Type B pancreatic cell (in vitro differentiated cells): ENCODE measurements at regions not wholly inside any gene's neighbourhood (a gene's known extent, or its start where the extent isn't known, plus 50 kb on each side); places are given as distances from the start of the nearest gene placed in this dataset.

Source experiments
- DNase-seq: peaks from one replicate; pipeline ENCODE4 v3.0.0; 2021; ENCODE audit warnings: mixed read lengths; ENCODE audit not compliant: unreplicated experiment; ENCODE audit errors: extremely low spot score
- H3K27ac Mint-ChIP-seq: 2 replicates; pipeline ENCODE4 v1.8.0; 2021; ENCODE audit warnings: mild to moderate bottlenecking, mixed read lengths
- H3K27me3 Mint-ChIP-seq: 2 replicates; pipeline ENCODE4 v1.8.0; 2021; ENCODE audit warnings: mixed read lengths
- H3K36me3 Mint-ChIP-seq: 2 replicates; pipeline ENCODE4 v1.8.0; 2021; ENCODE audit warnings: mixed read lengths
- H3K4me1 Mint-ChIP-seq: one replicate; pipeline ENCODE4 v1.8.0; 2021; ENCODE audit warnings: mixed read lengths; ENCODE audit not compliant: unreplicated experiment
- H3K4me3 Mint-ChIP-seq: 2 replicates; pipeline ENCODE4 v1.8.0; 2021; ENCODE audit warnings: mild to moderate bottlenecking, mixed read lengths
- H3K9me3 Mint-ChIP-seq: 2 replicates; pipeline ENCODE4 v1.8.0; 2021; ENCODE audit warnings: mixed read lengths
- TF ChIP-seq, protein P1 (sequence below): fragments of 200-600 bp; sonication (generic); conservative IDR thresholded peaks from 2 replicates; pipeline ENCODE4 v1.5.0; 2021; ENCODE audit warnings: antibody characterized with exemption, mild to moderate bottlenecking

DNA sequence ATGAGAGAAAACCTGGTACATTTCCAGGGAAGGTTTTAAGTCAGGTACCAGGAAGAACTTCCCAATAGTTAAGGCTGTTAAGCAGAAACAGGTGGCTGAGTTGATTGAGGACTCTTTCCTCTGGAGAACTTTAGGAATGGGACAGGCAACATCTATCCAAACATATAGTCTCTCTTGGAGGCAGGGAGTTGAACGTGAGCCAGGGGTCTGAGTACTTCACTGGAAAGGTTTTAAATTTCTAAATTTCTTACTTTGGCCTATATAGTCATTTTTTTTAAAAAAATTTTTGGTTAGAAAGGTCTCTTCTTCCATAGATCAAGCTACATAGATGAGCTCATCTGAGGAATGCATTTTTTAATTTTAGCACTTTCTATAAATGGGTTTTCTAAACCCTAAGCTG is 261.4 kb upstream of the TCF4 start:
- TF ChIP-seq, protein P1, sequence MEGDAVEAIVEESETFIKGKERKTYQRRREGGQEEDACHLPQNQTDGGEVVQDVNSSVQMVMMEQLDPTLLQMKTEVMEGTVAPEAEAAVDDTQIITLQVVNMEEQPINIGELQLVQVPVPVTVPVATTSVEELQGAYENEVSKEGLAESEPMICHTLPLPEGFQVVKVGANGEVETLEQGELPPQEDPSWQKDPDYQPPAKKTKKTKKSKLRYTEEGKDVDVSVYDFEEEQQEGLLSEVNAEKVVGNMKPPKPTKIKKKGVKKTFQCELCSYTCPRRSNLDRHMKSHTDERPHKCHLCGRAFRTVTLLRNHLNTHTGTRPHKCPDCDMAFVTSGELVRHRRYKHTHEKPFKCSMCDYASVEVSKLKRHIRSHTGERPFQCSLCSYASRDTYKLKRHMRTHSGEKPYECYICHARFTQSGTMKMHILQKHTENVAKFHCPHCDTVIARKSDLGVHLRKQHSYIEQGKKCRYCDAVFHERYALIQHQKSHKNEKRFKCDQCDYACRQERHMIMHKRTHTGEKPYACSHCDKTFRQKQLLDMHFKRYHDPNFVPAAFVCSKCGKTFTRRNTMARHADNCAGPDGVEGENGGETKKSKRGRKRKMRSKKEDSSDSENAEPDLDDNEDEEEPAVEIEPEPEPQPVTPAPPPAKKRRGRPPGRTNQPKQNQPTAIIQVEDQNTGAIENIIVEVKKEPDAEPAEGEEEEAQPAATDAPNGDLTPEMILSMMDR, result no peak
- Mint-ChIP-seq H3K36me3 (no peaks in the 10 kb centered on the region), H3K4me3 (no peak overlapping the region), H3K27ac (no peak overlapping the region), H3K4me1 (peaks cover 6% of the 10 kb centered on the region), H3K27me3 (no peaks in the 10 kb centered on the region), H3K9me3 (no peaks in the 10 kb centered on the region)
- no peak for DNase-seq

DNA sequence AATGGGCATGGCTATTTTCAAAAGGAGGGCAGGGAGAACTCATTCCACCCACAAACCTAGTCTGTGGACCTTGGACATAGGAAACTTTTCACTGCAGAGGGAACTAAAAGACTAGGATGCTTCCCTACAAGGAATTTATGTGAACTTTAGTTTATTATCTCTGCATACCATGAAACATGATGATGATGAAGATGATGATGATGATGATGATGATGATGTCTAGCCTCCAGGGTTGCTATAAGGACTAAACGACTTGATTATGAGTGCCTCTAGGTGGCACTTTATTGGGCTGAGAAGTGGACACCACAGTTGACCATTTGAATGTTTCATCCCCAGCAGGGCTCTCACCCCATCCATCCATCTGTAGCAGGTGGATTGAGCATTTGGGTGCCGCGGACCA is 260.0 kb upstream of the TCF4 start:
- H3K4me1 Mint-ChIP-seq, result peaks cover 15% of the 10 kb centered on the region
- TF ChIP-seq, protein P1, result no peak
- no peak overlapping the region for H3K27ac Mint-ChIP-seq
- no peaks in the 10 kb centered on the region for H3K9me3 Mint-ChIP-seq
- no peaks in the 10 kb centered on the region for H3K36me3 Mint-ChIP-seq
- no peak overlapping the region for H3K4me3 Mint-ChIP-seq
- H3K27me3 Mint-ChIP-seq, result no peaks in the 10 kb centered on the region
- DNase-seq, result no peak

DNA sequence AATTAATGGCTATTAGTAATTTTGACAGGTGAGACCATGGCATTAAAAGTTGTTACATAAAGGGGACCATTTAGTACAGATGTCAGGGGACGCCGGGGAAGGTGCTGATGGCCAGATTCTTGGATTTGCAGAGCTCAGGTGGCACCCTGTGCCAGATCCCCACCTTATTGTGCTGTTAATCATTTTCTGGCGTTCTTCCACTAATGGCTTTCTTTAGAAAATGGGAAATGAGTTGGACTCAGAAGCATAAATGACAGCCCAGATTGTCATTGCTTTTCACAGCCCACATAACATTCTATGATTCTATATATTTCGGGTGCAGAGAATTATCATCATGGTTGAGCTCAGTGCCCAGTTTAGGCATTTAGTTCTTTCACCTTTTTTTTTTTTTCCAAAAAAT is 257.2 kb upstream of the TCF4 start:
- Mint-ChIP-seq H3K4me3 (no peak overlapping the region), H3K9me3 (no peaks in the 10 kb centered on the region), H3K36me3 (no peaks in the 10 kb centered on the region), H3K27me3 (no peaks in the 10 kb centered on the region), H3K27ac (no peak overlapping the region), H3K4me1 (peaks cover 15% of the 10 kb centered on the region)
- no peak for DNase-seq
- TF ChIP-seq, protein P1, result no peak

DNA sequence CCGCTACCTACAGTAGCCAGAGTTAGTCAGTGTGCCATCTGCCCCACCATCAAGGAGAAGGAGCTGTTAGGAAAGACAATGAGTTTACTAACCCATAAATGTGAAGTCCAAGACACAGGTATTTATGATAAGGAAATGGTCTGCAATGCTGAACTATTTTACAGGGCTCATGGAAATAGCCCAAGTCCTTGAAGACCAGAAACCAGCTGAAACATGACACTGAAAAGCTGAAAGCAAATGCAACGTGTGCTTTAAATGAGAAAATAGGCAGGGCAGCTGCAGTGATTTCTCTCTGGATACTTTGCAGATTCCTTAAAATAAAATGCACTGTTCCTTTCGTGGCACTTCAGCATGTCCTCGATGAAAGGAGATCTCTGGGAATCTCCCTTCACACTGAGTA is 256.4 kb upstream of the TCF4 start:
- Mint-ChIP-seq H3K27ac (no peak overlapping the region), H3K27me3 (no peaks in the 10 kb centered on the region), H3K4me1 (peaks cover 15% of the 10 kb centered on the region), H3K4me3 (no peak overlapping the region), H3K36me3 (peaks cover 5% of the 10 kb centered on the region), H3K9me3 (peaks cover 5% of the 10 kb centered on the region)
- DNase-seq, result no peak
- TF ChIP-seq, protein P1, result no peak

DNA sequence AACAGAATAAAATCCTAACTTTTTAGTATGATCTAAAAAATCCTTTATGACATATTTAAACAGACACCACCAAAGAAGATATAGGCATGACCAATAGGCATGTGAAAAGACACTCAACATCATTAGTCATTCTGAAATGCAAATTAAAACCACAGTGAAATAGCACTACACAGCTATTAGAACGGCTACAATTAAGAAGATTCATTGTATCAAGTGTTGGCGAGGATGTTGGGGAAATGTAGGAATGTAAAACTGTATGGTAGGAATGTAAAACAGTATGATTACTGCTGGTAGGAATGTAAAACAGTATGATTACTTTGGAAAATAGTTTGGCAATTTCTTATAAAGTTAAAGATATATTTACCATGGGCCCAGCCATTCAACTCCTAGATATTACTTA is 253.3 kb upstream of the TCF4 start:
- H3K4me3 Mint-ChIP-seq, result no peak overlapping the region
- TF ChIP-seq, protein P1, result no peak
- H3K27me3 Mint-ChIP-seq, result no peaks in the 10 kb centered on the region
- peaks cover 5% of the 10 kb centered on the region for H3K36me3 Mint-ChIP-seq
- peaks cover 9% of the 10 kb centered on the region for H3K4me1 Mint-ChIP-seq
- no peak overlapping the region for H3K27ac Mint-ChIP-seq
- peaks cover 12% of the 10 kb centered on the region for H3K9me3 Mint-ChIP-seq
- no peak for DNase-seq

DNA sequence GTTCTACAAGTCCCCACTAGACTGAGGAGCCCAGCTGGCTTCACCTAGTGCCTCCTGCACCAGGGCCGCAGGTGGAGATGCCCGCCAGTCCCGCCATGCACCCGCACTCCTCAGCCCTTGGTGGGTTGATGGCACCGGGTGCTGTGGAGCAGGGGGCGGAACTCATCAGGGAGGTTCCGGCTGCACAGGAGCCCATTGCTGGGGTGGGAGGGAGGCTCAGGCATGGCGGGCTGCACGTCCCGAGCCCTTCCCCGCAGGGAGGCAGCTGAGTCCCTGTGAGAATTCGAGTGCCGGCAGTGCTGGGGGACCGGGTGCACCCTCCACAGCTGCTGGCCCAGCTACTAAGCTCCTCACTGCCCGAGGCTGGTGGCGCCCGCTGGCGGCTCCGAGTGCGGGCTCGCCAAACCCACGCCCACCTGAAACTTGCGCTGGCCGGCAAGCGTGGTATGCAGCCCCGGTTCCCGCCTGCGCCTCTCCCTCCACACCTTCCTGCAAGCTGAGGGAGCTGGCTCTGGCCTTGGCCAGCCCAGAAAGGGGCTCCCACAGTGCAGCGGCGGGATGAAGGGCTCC is 252.7 kb upstream of the TCF4 start:
- TF ChIP-seq, protein P1, result no peak
- Mint-ChIP-seq H3K4me3 (no peak overlapping the region), H3K27me3 (no peaks in the 10 kb centered on the region), H3K9me3 (peaks cover 12% of the 10 kb centered on the region), H3K36me3 (peaks cover 5% of the 10 kb centered on the region), H3K4me1 (peaks cover 9% of the 10 kb centered on the region), H3K27ac (no peak overlapping the region)
- DNase-seq, result no peak
